WERI-Rb-1 (cell line): ENCODE measurements at regions not wholly inside any gene's neighbourhood (a gene's known extent, or its start where the extent isn't known, plus 50 kb on each side); places are given as distances from the start of the nearest gene placed in this dataset.

Experiments
- DNase-seq: peaks from one replicate; pipeline ENCODE4 v3.0.0-alpha.2; 2020
- H3K27ac ChIP-seq: fragments of 250-450 bp; sonication (Bioruptor Pico); 2 replicates; pipeline ENCODE4 v1.5.1; 2020; ENCODE audit warnings: mild to moderate bottlenecking, moderate library complexity
- H3K27me3 ChIP-seq: fragments of 250-450 bp; sonication (Bioruptor Pico); 2 replicates; pipeline ENCODE4 v1.5.1; 2021; ENCODE audit warnings: mild to moderate bottlenecking, low read depth, moderate library complexity; ENCODE audit not compliant: insufficient read depth, severe bottlenecking
- H3K36me3 ChIP-seq: fragments of 250-450 bp; sonication (Bioruptor Pico); 2 replicates; pipeline ENCODE4 v1.5.1; 2020; ENCODE audit warnings: mild to moderate bottlenecking, moderate library complexity
- H3K4me3 ChIP-seq: 2 replicates; pipeline ENCODE4 v1.5.1; 2011; ENCODE audit warnings: low read depth, mild to moderate bottlenecking, control low read depth, low read length
- H3K9me3 ChIP-seq: fragments of 250-450 bp; sonication (Bioruptor Pico); 2 replicates; pipeline ENCODE4 v1.5.1; 2021; ENCODE audit warnings: mild to moderate bottlenecking, moderate library complexity; ENCODE audit not compliant: severe bottlenecking
- CTCF ChIP-seq: IDR thresholded peaks from 2 replicates; pipeline ENCODE4 v1.5.1; 2011; ENCODE audit warnings: low read depth, mild to moderate bottlenecking, control low read depth, inconsistent platforms, low read length

GRCh38 chr11:123301013-123301591 lies 106.1 kb upstream of the CLMP start:
- no peak overlapping the region for H3K4me3 ChIP-seq
- DNase-seq: no peak
- no peak for TF ChIP-seq CTCF
- peaks cover 5% of the 10 kb centered on the region for H3K9me3 ChIP-seq
- no peaks in the 10 kb centered on the region for H3K27me3 ChIP-seq
- H3K36me3 ChIP-seq: no peaks in the 10 kb centered on the region
- H3K27ac ChIP-seq: no peak overlapping the region

- H3K36me3 ChIP-seq: no peaks in the 10 kb centered on the region
- H3K4me3 ChIP-seq: no peak overlapping the region
- TF ChIP-seq CTCF: no peak
- H3K27ac ChIP-seq: no peak overlapping the region
- H3K9me3 ChIP-seq: peaks cover 5% of the 10 kb centered on the region
- no peaks in the 10 kb centered on the region for H3K27me3 ChIP-seq
- DNase-seq: no peak
Measured at GRCh38 chr11:123299721-123300120, 104.7 kb upstream of the CLMP start.

- no peaks in the 10 kb centered on the region for H3K27me3 ChIP-seq
- no peak for DNase-seq
- H3K4me3 ChIP-seq: no peak overlapping the region
- no peak for TF ChIP-seq CTCF
- H3K36me3 ChIP-seq: no peaks in the 10 kb centered on the region
- H3K9me3 ChIP-seq: peaks cover 5% of the 10 kb centered on the region
- H3K27ac ChIP-seq: no peak overlapping the region
Measured at GRCh38 chr11:123298488-123299447, 103.7 kb upstream of the CLMP start.

- Histone ChIP-seq H3K9me3 (no peaks in the 10 kb centered on the region), H3K27ac (no peak overlapping the region), H3K4me3 (no peak overlapping the region), H3K36me3 (no peaks in the 10 kb centered on the region), H3K27me3 (no peaks in the 10 kb centered on the region)
- no peak for TF ChIP-seq CTCF
- no peak for DNase-seq
Measured at GRCh38 chr11:123292647-123293046, 97.6 kb upstream of the CLMP start.

- TF ChIP-seq CTCF: no peak
- Histone ChIP-seq H3K27me3 (no peaks in the 10 kb centered on the region), H3K27ac (no peak overlapping the region), H3K9me3 (no peaks in the 10 kb centered on the region), H3K4me3 (no peak overlapping the region), H3K36me3 (no peaks in the 10 kb centered on the region)
- DNase-seq: no peak
Measured at GRCh38 chr11:123291201-123291869, 96.3 kb upstream of the CLMP start.
